Smooth muscle cell (in vitro differentiated cells): ENCODE measurements at regions not wholly inside any gene's neighbourhood (a gene's known extent, or its start where the extent isn't known, plus 50 kb on each side); places are given as distances from the start of the nearest gene placed in this dataset.

ENCODE experiments used
- DNase-seq: peaks from one replicate; lab custom pipeline; 2025; ENCODE audit not compliant: unreplicated experiment; lab: John Stamatoyannopoulos, UW
- H2AFZ ChIP-seq: fragments of 200-600 bp; sonication (generic); 2 replicates; pipeline ENCODE4 v1.6.0; 2016; ENCODE audit warnings: antibody characterized with exemption, low read depth, mild to moderate bottlenecking
- H3F3A ChIP-seq: fragments of 200-600 bp; sonication (generic); 2 replicates; pipeline ENCODE4 v1.6.0; 2017; ENCODE audit warnings: antibody characterized with exemption, low read depth
- H3K27ac ChIP-seq: fragments of 200-600 bp; sonication (generic); 2 replicates; pipeline ENCODE4 v1.5.1; 2016; ENCODE audit warnings: low read depth, mild to moderate bottlenecking
- H3K27me3 ChIP-seq: fragments of 200-600 bp; sonication (generic); 2 replicates; pipeline ENCODE4 v1.6.1; 2016; ENCODE audit warnings: low read depth, mild to moderate bottlenecking
- H3K36me3 ChIP-seq: fragments of 200-600 bp; sonication (generic); 2 replicates; pipeline ENCODE4 v1.5.1; 2016; ENCODE audit warnings: low read depth
- H3K4me1 ChIP-seq: fragments of 200-600 bp; sonication (generic); 2 replicates; pipeline ENCODE4 v1.5.1; 2016; ENCODE audit warnings: low read depth
- H3K4me2 ChIP-seq: fragments of 200-600 bp; sonication (generic); 2 replicates; pipeline ENCODE4 v1.6.0; 2016; ENCODE audit warnings: mild to moderate bottlenecking
- H3K4me3 ChIP-seq: fragments of 200-600 bp; sonication (generic); 2 replicates; pipeline ENCODE4 v1.5.1; 2016; ENCODE audit warnings: mild to moderate bottlenecking
- H3K79me2 ChIP-seq: fragments of 200-600 bp; sonication (generic); 2 replicates; pipeline ENCODE4 v1.6.0; 2016; ENCODE audit warnings: low read depth, mild to moderate bottlenecking
- H3K9ac ChIP-seq: fragments of 200-600 bp; sonication (generic); 2 replicates; pipeline ENCODE4 v1.6.0; 2016; ENCODE audit warnings: low read depth
- H3K9me3 ChIP-seq: fragments of 200-600 bp; sonication (generic); replicated peaks from 2 replicates; pipeline ENCODE4 v1.5.1; 2016; ENCODE audit warnings: low read depth
- H4K20me1 ChIP-seq: fragments of 200-600 bp; sonication (generic); 2 replicates; pipeline ENCODE4 v1.6.0; 2016; ENCODE audit warnings: low read depth
- WGBS: methylation state at CpG from one replicate; pipeline ENCODE4 v1.1.7; 2016; ENCODE audit warnings: low lambda C conversion rate; 5-methylcytosine and 5-hydroxymethylcytosine counted together
- TF ChIP-seq, protein P1 (sequence below): fragments of 200-600 bp; sonication (generic); IDR thresholded peaks from 2 replicates; pipeline ENCODE4 v1.5.1; 2017; ENCODE audit warnings: borderline replicate concordance, mild to moderate bottlenecking, antibody characterized with exemption; ENCODE audit not compliant: insufficient read depth, poor library complexity, severe bottlenecking

DNA sequence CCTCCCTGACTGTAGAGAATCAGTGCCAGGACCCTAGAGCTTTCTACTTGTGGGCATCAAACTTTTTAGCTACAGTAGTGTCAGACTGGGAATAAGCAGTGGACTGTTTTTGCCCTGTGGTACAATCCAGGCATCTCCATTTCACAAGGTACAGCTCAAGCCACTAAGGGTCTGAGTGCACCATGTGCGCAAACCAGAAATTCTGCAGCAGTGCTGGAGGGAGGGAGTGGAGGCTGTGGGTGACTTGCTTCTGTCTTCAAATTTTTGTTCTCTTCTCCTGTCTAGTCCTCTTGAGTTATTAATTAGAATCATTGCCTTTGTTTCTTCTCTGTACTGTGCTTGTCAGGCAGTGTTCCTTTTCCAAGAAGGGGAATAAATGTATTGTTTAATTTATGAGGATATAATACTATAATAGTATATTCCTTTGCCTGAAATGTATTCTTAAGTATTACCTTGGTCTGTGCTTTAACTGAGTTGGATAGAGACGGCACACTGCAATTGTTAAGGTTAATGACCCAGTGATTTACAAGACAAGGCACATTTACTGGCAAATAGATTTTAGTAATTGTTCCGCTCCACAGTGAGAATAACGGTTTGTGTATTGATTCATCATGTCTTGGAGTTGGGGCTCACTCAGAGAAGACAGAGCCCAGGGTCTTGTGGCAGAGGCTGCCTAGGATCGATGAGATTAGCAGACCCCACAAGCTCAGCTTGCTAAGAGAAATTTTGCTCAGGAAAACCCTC lies 390.6 kb upstream of the CFAP20DC start:
- Histone ChIP-seq H3K4me1 (peaks cover 13% of the 10 kb centered on the region), H3F3A (no peaks in the 10 kb centered on the region), H3K9me3 (no peaks in the 10 kb centered on the region), H3K4me3 (no peak overlapping the region), H3K9ac (no peak overlapping the region), H4K20me1 (no peaks in the 10 kb centered on the region), H3K36me3 (no peaks in the 10 kb centered on the region), H3K79me2 (no peaks in the 10 kb centered on the region), H2AFZ (no peak overlapping the region), H3K27ac (no peak overlapping the region), H3K27me3 (no peaks in the 10 kb centered on the region), H3K4me2 (no peak overlapping the region)
- TF ChIP-seq, protein P1, sequence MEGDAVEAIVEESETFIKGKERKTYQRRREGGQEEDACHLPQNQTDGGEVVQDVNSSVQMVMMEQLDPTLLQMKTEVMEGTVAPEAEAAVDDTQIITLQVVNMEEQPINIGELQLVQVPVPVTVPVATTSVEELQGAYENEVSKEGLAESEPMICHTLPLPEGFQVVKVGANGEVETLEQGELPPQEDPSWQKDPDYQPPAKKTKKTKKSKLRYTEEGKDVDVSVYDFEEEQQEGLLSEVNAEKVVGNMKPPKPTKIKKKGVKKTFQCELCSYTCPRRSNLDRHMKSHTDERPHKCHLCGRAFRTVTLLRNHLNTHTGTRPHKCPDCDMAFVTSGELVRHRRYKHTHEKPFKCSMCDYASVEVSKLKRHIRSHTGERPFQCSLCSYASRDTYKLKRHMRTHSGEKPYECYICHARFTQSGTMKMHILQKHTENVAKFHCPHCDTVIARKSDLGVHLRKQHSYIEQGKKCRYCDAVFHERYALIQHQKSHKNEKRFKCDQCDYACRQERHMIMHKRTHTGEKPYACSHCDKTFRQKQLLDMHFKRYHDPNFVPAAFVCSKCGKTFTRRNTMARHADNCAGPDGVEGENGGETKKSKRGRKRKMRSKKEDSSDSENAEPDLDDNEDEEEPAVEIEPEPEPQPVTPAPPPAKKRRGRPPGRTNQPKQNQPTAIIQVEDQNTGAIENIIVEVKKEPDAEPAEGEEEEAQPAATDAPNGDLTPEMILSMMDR = no peak
- WGBS = 58% methylated on average over 5 of the region's 5 CpGs
- no peak for DNase-seq

DNA sequence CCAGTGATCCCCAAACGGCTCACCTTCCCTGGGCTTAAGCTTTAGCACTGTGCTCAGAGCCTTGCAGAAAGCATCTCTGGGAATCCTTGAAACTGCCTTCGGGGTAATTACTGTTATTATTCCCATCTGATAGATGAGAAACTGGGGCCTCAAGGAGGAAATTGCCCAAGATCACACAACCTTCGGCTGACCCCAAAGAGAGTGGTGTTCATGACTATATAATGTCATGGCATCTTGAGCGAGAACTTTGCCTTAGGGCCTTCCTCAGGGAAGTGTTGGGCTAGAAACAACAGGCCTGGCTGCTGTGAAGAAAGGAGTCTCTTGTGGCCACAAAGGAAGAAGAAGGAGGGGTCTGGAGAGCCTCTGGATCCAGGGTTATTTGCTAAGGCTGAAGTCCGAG lies 388.7 kb upstream of the CFAP20DC start:
- H3K9ac ChIP-seq = no peak overlapping the region
- DNase-seq = no peak
- WGBS = 81% methylated on average over 5 of the region's 5 CpGs

DNA sequence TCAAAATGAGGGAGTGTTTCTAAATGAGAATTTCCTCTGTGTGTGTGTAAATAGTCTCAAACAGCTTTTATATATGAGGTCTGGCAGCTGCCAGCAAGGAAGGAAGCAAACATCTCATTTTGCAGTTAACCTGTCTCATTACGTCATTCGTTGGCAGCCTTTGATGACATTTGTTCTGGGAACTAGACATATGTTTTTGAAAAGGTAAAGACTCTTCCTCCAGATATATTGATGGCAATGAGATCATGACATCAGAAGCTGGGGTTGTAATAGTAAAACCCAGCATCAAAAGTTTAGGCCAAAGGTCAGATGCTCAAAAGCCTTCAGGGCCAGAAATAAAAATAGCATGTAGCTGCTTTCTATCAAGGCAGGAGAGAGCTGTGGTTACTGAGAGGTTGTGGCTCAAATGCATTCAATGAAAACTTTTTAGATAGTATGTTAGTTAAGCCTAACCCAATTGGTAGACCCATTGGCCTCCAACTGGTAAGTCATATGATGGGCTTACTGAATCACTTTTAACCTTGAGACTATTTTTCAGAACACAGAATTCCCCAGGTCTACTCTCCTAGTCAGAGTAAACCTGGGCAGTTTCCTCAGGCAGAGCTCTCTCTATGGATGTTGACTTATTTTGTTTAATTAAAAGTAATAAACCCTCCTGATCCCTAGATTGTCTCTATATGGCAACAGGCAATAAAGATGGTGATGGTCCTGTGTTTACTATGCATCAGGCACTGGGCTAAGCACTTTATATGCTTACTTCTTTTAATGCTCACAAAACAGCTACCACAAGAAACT lies 386.5 kb upstream of the CFAP20DC start:
- no peaks in the 10 kb centered on the region for H4K20me1 ChIP-seq
- 70% methylated on average over 2 of the region's 2 CpGs for WGBS
- H3K27me3 ChIP-seq = no peaks in the 10 kb centered on the region
- no peaks in the 10 kb centered on the region for H3K79me2 ChIP-seq
- DNase-seq = no peak
- H3K36me3 ChIP-seq = no peaks in the 10 kb centered on the region
- no peak overlapping the region for H3K4me2 ChIP-seq
- no peak overlapping the region for H3K9ac ChIP-seq
- no peaks in the 10 kb centered on the region for H3F3A ChIP-seq
- no peaks in the 10 kb centered on the region for H3K4me1 ChIP-seq
- TF ChIP-seq, protein P1 = no peak
- no peak overlapping the region for H2AFZ ChIP-seq
- no peaks in the 10 kb centered on the region for H3K9me3 ChIP-seq
- H3K4me3 ChIP-seq = no peak overlapping the region
- no peak overlapping the region for H3K27ac ChIP-seq

More for the DNA sequence above, 388.7 kb upstream of the CFAP20DC start:
- H3F3A ChIP-seq = no peaks in the 10 kb centered on the region
- H2AFZ ChIP-seq = no peak overlapping the region
- no peaks in the 10 kb centered on the region for H4K20me1 ChIP-seq
- H3K4me3 ChIP-seq = no peak overlapping the region
- H3K27ac ChIP-seq = no peak overlapping the region
- no peaks in the 10 kb centered on the region for H3K9me3 ChIP-seq
- peaks cover 13% of the 10 kb centered on the region for H3K4me1 ChIP-seq
- H3K27me3 ChIP-seq = no peaks in the 10 kb centered on the region
- H3K36me3 ChIP-seq = no peaks in the 10 kb centered on the region
- H3K79me2 ChIP-seq = no peaks in the 10 kb centered on the region
- no peak overlapping the region for H3K4me2 ChIP-seq
- TF ChIP-seq, protein P1 = no peak
